GM18505 (cell line): ENCODE measurements at regions not wholly inside any gene's neighbourhood (a gene's known extent, or its start where the extent isn't known, plus 50 kb on each side); places are given as distances from the start of the nearest gene placed in this dataset.
"Not testable (repeated sequence)": the region's sequence is repeated elsewhere in the genome, so short reads cannot be mapped to it uniquely, and the experiment has no call there.

ENCODE experiments used
- ATAC-seq: cut with Tn5 transposase; IDR thresholded peaks from one replicate; pipeline ENCODE4 v1.9.1; 2021; ENCODE audit not compliant: unreplicated experiment
- POLR2A ChIP-seq: IDR thresholded peaks from 4 replicates; pipeline ENCODE4 v1.6.1; 2011; ENCODE audit warnings: borderline replicate concordance; ENCODE audit not compliant: insufficient read depth, insufficient read length; ENCODE audit errors: extremely low read depth

GRCh38 chr4:179123084-179123483 lies 1680.8 kb upstream of the AGA start:
- ATAC-seq: no peak

GRCh38 chr4:179124419-179124818 lies 1682.2 kb upstream of the AGA start:
- no peak for TF ChIP-seq POLR2A
- ATAC-seq: no peak

More at GRCh38 chr4:179123084-179123483, 1680.8 kb upstream of the AGA start:
- no peak for TF ChIP-seq POLR2A

GRCh38 chr4:179124957-179125356 lies 1682.7 kb upstream of the AGA start:
- TF ChIP-seq POLR2A: no peak
- ATAC-seq: no peak

- no peak for TF ChIP-seq POLR2A
- ATAC-seq: no peak
Measured at GRCh38 chr4:179125870-179126269, 1683.6 kb upstream of the AGA start.

- ATAC-seq: no peak
- TF ChIP-seq POLR2A: no peak
Measured at GRCh38 chr4:179128299-179128698, 1686.1 kb upstream of the AGA start.

GRCh38 chr4:179130122-179130714 lies 1688.0 kb upstream of the AGA start:
- ATAC-seq: no peak
- TF ChIP-seq POLR2A: no peak

- no peak for TF ChIP-seq POLR2A
- no peak for ATAC-seq
Measured at GRCh38 chr4:179145746-179146525, 1703.7 kb upstream of the AGA start.

GRCh38 chr4:179151770-179152169 lies 1709.5 kb upstream of the AGA start:
- ATAC-seq: no peak
- TF ChIP-seq POLR2A: no peak

GRCh38 chr4:179163147-179163546 lies 1720.9 kb upstream of the AGA start:
- ATAC-seq: no peak
- no peak for TF ChIP-seq POLR2A

GRCh38 chr4:179164267-179164999 lies 1722.2 kb upstream of the AGA start:
- TF ChIP-seq POLR2A: no peak
- no peak for ATAC-seq

- no peak for TF ChIP-seq POLR2A
- no peak for ATAC-seq
Measured at GRCh38 chr4:179165000-179165738, 1722.9 kb upstream of the AGA start.

GRCh38 chr4:179165862-179166261 lies 1723.6 kb upstream of the AGA start:
- no peak for ATAC-seq
- TF ChIP-seq POLR2A: no peak

GRCh38 chr4:179170308-179170707 lies 1728.1 kb upstream of the AGA start:
- not testable (repeated sequence) for ATAC-seq
